Omental fat pad (tissue), 3 donors: ENCODE measurements at regions not wholly inside any gene's neighbourhood (a gene's known extent, or its start where the extent isn't known, plus 50 kb on each side); places are given as distances from the start of the nearest gene placed in this dataset.

Source experiments
- ATAC-seq: fragments of 150-250 bp; one replicate; pipeline ENCODE4 v1.9.1; 2016; ENCODE audit warnings: mild to moderate bottlenecking, moderate library complexity; ENCODE audit not compliant: low FRiP score
- DNase-seq: peaks from one replicate; pipeline ENCODE4 v3.0.0-alpha.2; 2019; ENCODE audit warnings: low spot score
- CTCF ChIP-seq, 3 donors: fragments of 450-650 bp; IDR thresholded peaks; one replicate each; pipeline ENCODE4 v1.5.1; 2016 to 2017; ENCODE audit warnings: antibody characterized with exemption in 3 of 3, mild to moderate bottlenecking in 3 of 3, moderate library complexity in 2 of 3

GRCh38 chr6:169911264-169912263 lies 160.1 kb downstream of the ERMARD start:
- no peak for ATAC-seq
- DNase-seq: no peak
- TF ChIP-seq CTCF (IDR thresholded peaks at IDR 0.05): no peak

GRCh38 chr6:169909113-169909512 lies 157.7 kb downstream of the ERMARD start:
- ATAC-seq: no peak
- no peak for DNase-seq
- no peak for TF ChIP-seq CTCF (IDR thresholded peaks at IDR 0.05)

DNA sequence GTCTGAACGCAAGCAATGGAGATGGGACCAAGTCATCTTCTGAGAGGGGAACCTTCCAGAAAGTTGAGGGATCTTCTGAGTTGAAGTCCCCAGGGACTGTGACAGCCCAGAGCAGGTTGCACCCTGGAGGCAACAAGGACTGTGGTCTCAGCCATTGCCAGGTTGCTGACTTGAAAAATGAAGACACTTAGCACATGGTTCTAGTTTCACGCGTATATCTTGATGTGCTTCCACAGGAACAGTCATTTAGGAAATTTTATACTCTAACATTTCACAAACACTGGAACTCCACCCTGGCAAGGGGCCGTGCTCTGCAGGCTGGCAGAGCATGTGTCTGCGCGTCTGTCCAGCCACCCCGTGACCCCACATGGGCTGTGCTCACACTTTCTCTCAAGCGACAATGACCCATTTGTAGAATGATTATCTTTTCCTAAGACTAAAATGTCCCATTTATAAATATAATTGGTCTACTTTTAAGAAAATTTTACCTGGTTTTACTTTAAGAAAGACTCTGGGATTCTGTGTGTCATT lies 157.0 kb downstream of the ERMARD start:
- no peak for ATAC-seq
- no peak for TF ChIP-seq CTCF (IDR thresholded peaks at IDR 0.05)
- DNase-seq: no peak

DNA sequence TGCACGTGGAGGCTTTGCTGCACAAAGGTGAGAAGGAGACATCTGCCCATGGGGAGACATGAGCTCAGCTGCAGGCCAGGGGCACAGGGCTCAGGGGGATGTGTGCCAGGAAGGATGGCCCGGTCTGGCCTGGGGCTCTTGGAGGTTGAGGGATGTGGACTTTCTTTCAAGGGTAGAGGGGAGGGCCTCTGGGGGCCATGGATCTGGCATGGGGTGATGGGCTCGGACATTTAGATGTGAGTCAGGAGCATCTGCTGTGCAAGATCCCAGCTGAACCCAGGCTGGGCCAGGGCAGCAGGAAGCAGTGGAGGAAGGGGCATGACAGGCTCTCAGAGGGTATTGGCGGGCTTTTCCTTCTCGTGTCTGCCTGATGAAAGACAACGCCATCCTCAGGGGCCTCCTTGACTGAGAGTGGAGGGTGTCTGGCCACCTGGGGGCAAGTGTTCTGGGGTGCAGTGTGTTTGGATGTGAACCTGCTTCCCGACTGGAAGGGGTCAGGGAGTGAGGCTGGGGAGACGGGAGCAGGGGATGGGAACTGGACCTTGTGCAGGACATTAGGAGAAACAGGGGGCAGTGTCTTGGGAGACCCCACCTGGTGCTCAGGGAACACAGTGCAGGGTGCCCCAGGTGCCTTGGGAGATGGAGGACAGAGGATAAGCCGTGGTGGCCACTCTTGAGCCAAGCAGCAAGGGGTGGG lies 156.1 kb downstream of the ERMARD start:
- ATAC-seq: no peak
- no peak for DNase-seq
- no peak for TF ChIP-seq CTCF (IDR thresholded peaks at IDR 0.05)

- ATAC-seq: no peak
Measured at GRCh38 chr6:169906688-169907418, 155.4 kb downstream of the ERMARD start.

More at GRCh38 chr6:169906688-169907418, 155.4 kb downstream of the ERMARD start:
- DNase-seq: no peak
- TF ChIP-seq CTCF (IDR thresholded peaks at IDR 0.05): no peak
